H1 (cell line): ENCODE measurements at regions not wholly inside any gene's neighbourhood (a gene's known extent, or its start where the extent isn't known, plus 50 kb on each side); places are given as distances from the start of the nearest gene placed in this dataset.

ENCODE experiments used
- CTCF ChIA-PET: fragments of 300-600 bp; sonication (Branson Sonifier 250); formaldehyde crosslinking; loops from one replicate; lab custom pipeline; 2021; ENCODE audit not compliant: partially characterized antibody; lab: Charles Lee
- POLR2A ChIA-PET: fragments of 300-600 bp; sonication (Branson Sonifier 250); formaldehyde crosslinking; loops from one replicate; lab custom pipeline; 2021; ENCODE audit warnings: inconsistent platforms; ENCODE audit not compliant: partially characterized antibody; lab: Charles Lee
- DNase-seq, 2 experiments: peaks; one replicate each; pipeline versions ENCODE4 v3.0.0 to v3.0.0-alpha.2; 2010 to 2022; ENCODE audit warnings: low spot score in 2 of 2, low read depth in 1 of 2, mixed read lengths in 1 of 2
- FAIRE-seq: peaks from 2 replicates; lab custom pipeline; 2011; peaks lifted over from hg19 to GRCh38; lab: Jason Lieb, UNC
- H2AFZ ChIP-seq: 2 replicates; pipeline ENCODE4 v1.8.1; 2012; ENCODE audit warnings: low read length, inconsistent platforms
- H2AK5ac ChIP-seq: 2 replicates; pipeline ENCODE4 v1.6.1; 2013; ENCODE audit warnings: low read depth, low read length
- H2BK120ac ChIP-seq: replicated peaks from 2 replicates; pipeline ENCODE3; 2013; ENCODE audit warnings: low read depth, low read length, inconsistent platforms
- H2BK12ac ChIP-seq: 2 replicates; pipeline ENCODE4 v1.6.1; 2013; ENCODE audit warnings: low read depth, low read length
- H2BK15ac ChIP-seq: 2 replicates; pipeline ENCODE4 v1.6.1; 2013; ENCODE audit warnings: low read length
- H2BK20ac ChIP-seq: 2 replicates; pipeline ENCODE4 v1.6.1; 2013; ENCODE audit warnings: low read length
- H2BK5ac ChIP-seq: 2 replicates; pipeline ENCODE4 v1.6.1; 2013; ENCODE audit warnings: low read depth, low read length
- H3K14ac ChIP-seq: 2 replicates; pipeline ENCODE4 v1.6.1; 2013; ENCODE audit warnings: inconsistent platforms; ENCODE audit not compliant: insufficient read length
- H3K18ac ChIP-seq: 2 replicates; pipeline ENCODE4 v1.6.1; 2013; ENCODE audit warnings: low read length; ENCODE audit errors: extremely low read depth
- H3K23ac ChIP-seq: 2 replicates; pipeline ENCODE4 v1.6.1; 2013; ENCODE audit warnings: inconsistent platforms; ENCODE audit not compliant: insufficient read length
- H3K23me2 ChIP-seq: 2 replicates; pipeline ENCODE4 v1.6.1; 2013; ENCODE audit warnings: low read depth, low read length
- H3K27ac ChIP-seq: 2 replicates; pipeline ENCODE4 v1.6.1; 2011; ENCODE audit warnings: low read depth, low read length, inconsistent platforms
- H3K27me3 ChIP-seq, 4 experiments: replicated peaks in 1 of 4; 1 replicate in 1 of 4; 2 replicates in 3 of 4; pipeline versions ENCODE4 v1.6.1 to v1.8.1; 2011 to 2013; ENCODE audit warnings: low read length in 3 of 4, mild to moderate bottlenecking in 3 of 4, inconsistent platforms in 2 of 4, mixed read lengths in 2 of 4, moderate library complexity in 1 of 4; ENCODE audit not compliant: control insufficient read depth in 3 of 4, insufficient read depth in 3 of 4; ENCODE audit errors: extremely low read depth in 1 of 4
- H3K36me3 ChIP-seq, 4 experiments: 2 replicates each; pipeline versions ENCODE4 v1.6.1 to v1.8.1; 2011 to 2013; ENCODE audit warnings: mild to moderate bottlenecking in 4 of 4, low read length in 3 of 4, moderate library complexity in 2 of 4, control low read depth in 1 of 4, inconsistent platforms in 1 of 4; ENCODE audit not compliant: insufficient read depth in 4 of 4, control insufficient read depth in 2 of 4
- H3K4ac ChIP-seq: replicated peaks from 2 replicates; pipeline ENCODE3; 2013; ENCODE audit warnings: low read length, low read depth, mixed read lengths, inconsistent platforms; ENCODE audit not compliant: insufficient read length
- H3K4me1 ChIP-seq, 4 experiments: replicated peaks in 1 of 4; 1 replicate in 1 of 4; 2 replicates in 3 of 4; pipeline versions ENCODE4 v1.6.1 to v1.8.1; 2011 to 2013; ENCODE audit warnings: low read length in 3 of 4, inconsistent platforms in 2 of 4, mixed read lengths in 1 of 4; ENCODE audit not compliant: insufficient read depth in 4 of 4, control insufficient read depth in 3 of 4
- H3K4me2 ChIP-seq, 2 experiments: 2 replicates each; pipeline versions ENCODE4 v1.6.1 to v1.8.1; 2011 to 2013; ENCODE audit warnings: low read depth in 2 of 2, low read length in 2 of 2, control low read depth in 1 of 2, inconsistent platforms in 1 of 2, mild to moderate bottlenecking in 1 of 2; ENCODE audit not compliant: insufficient read depth in 1 of 2
- H3K4me3 ChIP-seq, 4 experiments: fragments of 200-600, 300-600 bp in 1 of 4; sonication (generic), shearing (Covaris generic), sonication (Bioruptor Twin) in 1 of 4; 2 replicates each; pipeline versions ENCODE4 v1.5.1 to v1.8.1; 2011 to 2016; ENCODE audit warnings: low read length in 4 of 4, low read depth in 3 of 4, control low read depth in 2 of 4, inconsistent platforms in 2 of 4, mild to moderate bottlenecking in 2 of 4, mixed read lengths in 1 of 4, moderate library complexity in 1 of 4; ENCODE audit not compliant: insufficient read depth in 2 of 4; ENCODE audit errors: extremely low read depth in 1 of 4
- H3K56ac ChIP-seq: replicated peaks from 2 replicates; pipeline ENCODE3; 2013; ENCODE audit warnings: low read depth, mild to moderate bottlenecking, mixed read lengths, low read length, inconsistent platforms; ENCODE audit not compliant: insufficient read length
- H3K79me1 ChIP-seq: 2 replicates; pipeline ENCODE4 v1.6.1; 2013; ENCODE audit warnings: low read depth, low read length, control low read depth
- H3K79me2 ChIP-seq, 2 experiments: 2 replicates each; pipeline versions ENCODE4 v1.6.1 to v1.8.1; 2012 to 2013; ENCODE audit warnings: low read length in 2 of 2, mild to moderate bottlenecking in 2 of 2, inconsistent platforms in 1 of 2; ENCODE audit not compliant: insufficient read depth in 2 of 2, control insufficient read depth in 1 of 2
- H3K9ac ChIP-seq, 4 experiments: replicated peaks in 1 of 4; 1 replicate in 1 of 4; 2 replicates in 3 of 4; pipeline versions ENCODE4 v1.6.1 to v1.8.1; 2011 to 2013; ENCODE audit warnings: low read depth in 3 of 4, low read length in 3 of 4, control low read depth in 2 of 4, mild to moderate bottlenecking in 2 of 4, moderate library complexity in 2 of 4, inconsistent platforms in 1 of 4; ENCODE audit errors: extremely low read depth in 1 of 4
- H3K9me3 ChIP-seq, 2 experiments: 2 replicates each; pipeline versions ENCODE4 v1.6.1 to v1.8.1; 2012 to 2013; ENCODE audit warnings: mild to moderate bottlenecking in 2 of 2, moderate library complexity in 2 of 2, control low read depth in 1 of 2, inconsistent platforms in 1 of 2, low read depth in 1 of 2, low read length in 1 of 2, mixed read lengths in 1 of 2; ENCODE audit not compliant: insufficient read depth in 2 of 2
- H4K20me1 ChIP-seq, 2 experiments: replicated peaks in 1 of 2; 2 replicates each; pipeline versions ENCODE3 to v1.8.1; 2011 to 2013; ENCODE audit warnings: inconsistent platforms in 2 of 2, low read length in 2 of 2, mild to moderate bottlenecking in 1 of 2; ENCODE audit not compliant: insufficient read depth in 2 of 2, control insufficient read depth in 1 of 2
- H4K5ac ChIP-seq: 2 replicates; pipeline ENCODE4 v1.6.1; 2013; ENCODE audit warnings: low read length, low read depth, mixed read lengths, inconsistent platforms; ENCODE audit not compliant: insufficient read length
- H4K8ac ChIP-seq: 2 replicates; pipeline ENCODE4 v1.8.0; 2013; ENCODE audit warnings: mild to moderate bottlenecking, moderate library complexity, low read length, inconsistent platforms; ENCODE audit not compliant: insufficient read depth; ENCODE audit errors: extremely low read depth
- H4K91ac ChIP-seq: replicated peaks from 2 replicates; pipeline ENCODE3; 2013; ENCODE audit warnings: low read length, mixed read lengths, inconsistent platforms; ENCODE audit not compliant: insufficient read length
- CHD1 ChIP-seq: IDR thresholded peaks from 2 replicates; pipeline ENCODE4 v1.6.1; 2012; ENCODE audit warnings: low read depth, low read length, improper control_type of control experiment
- CHD2 ChIP-seq: IDR thresholded peaks from 2 replicates; pipeline ENCODE4 v1.6.1; 2012; ENCODE audit warnings: low read length, improper control_type of control experiment
- CTBP2 ChIP-seq: IDR thresholded peaks from 2 replicates; pipeline ENCODE4 v1.7.0; 2011; ENCODE audit warnings: borderline replicate concordance, mild to moderate bottlenecking, moderate library complexity, mixed read lengths, low read length; ENCODE audit not compliant: insufficient read depth, insufficient read length
- E2F6 ChIP-seq: IDR thresholded peaks from 2 replicates; pipeline ENCODE4 v1.6.1; 2012; ENCODE audit warnings: inconsistent platforms
- EGR1 ChIP-seq: IDR thresholded peaks from 2 replicates; pipeline ENCODE4 v1.6.1; 2011; ENCODE audit warnings: low read depth, low read length, borderline replicate concordance
- GTF2F1 ChIP-seq: IDR thresholded peaks from 2 replicates; pipeline ENCODE4 v1.6.1; 2012; ENCODE audit warnings: low read depth, low read length, improper control_type of control experiment, borderline replicate concordance
- NANOG ChIP-seq: IDR thresholded peaks from 2 replicates; pipeline ENCODE4 v1.6.1; 2011; ENCODE audit warnings: low read length, low read depth, mild to moderate bottlenecking, inconsistent platforms; ENCODE audit not compliant: insufficient read depth, poor library complexity, severe bottlenecking
- POLR2A ChIP-seq, 2 experiments: IDR thresholded peaks; 1 replicate in 1 of 2; 2 replicates in 1 of 2; pipeline ENCODE4 v1.6.1; 2011; ENCODE audit warnings: low read depth in 2 of 2, low read length in 2 of 2, mild to moderate bottlenecking in 2 of 2; ENCODE audit errors: control extremely low read depth in 1 of 2
- RNF2 ChIP-seq: fragments of 200-900, 300-1000 bp; sonication (generic); IDR thresholded peaks from 2 replicates; pipeline ENCODE4 v1.7.1; 2016; ENCODE audit warnings: borderline replicate concordance, low read depth, mild to moderate bottlenecking, antibody characterized with exemption, low read length; ENCODE audit not compliant: poor library complexity, severe bottlenecking; ENCODE audit errors: missing control alignments
- SIN3A ChIP-seq, 2 experiments: IDR thresholded peaks in 1 of 2; conservative IDR thresholded peaks in 1 of 2; 2 replicates each; pipeline ENCODE4 v1.6.1; 2011 to 2012; ENCODE audit warnings: low read length in 2 of 2, improper control_type of control experiment in 1 of 2, low read depth in 1 of 2, mild to moderate bottlenecking in 1 of 2
- SIX5 ChIP-seq: IDR thresholded peaks from 2 replicates; pipeline ENCODE4 v1.6.1; 2011; ENCODE audit warnings: mild to moderate bottlenecking, low read depth, low read length
- TAF7 ChIP-seq: optimal IDR thresholded peaks from 2 replicates; pipeline ENCODE3; 2011; ENCODE audit warnings: low read depth, mild to moderate bottlenecking, inconsistent platforms, low read length, moderate library complexity, borderline replicate concordance
- TBP ChIP-seq: IDR thresholded peaks from 2 replicates; pipeline ENCODE4 v1.6.1; 2011; ENCODE audit warnings: low read depth, low read length, improper control_type of control experiment
- YY1 ChIP-seq: IDR thresholded peaks from 2 replicates; pipeline ENCODE4 v1.6.1; 2011; ENCODE audit warnings: low read depth, mild to moderate bottlenecking, low read length
- WGBS, 2 experiments: shearing (Covaris generic) in 1 of 2; methylation state at CpG; one replicate each; pipeline versions ENCODE4 v1.1.6 to v1.1.7; 2013 to 2015; ENCODE audit warnings: low lambda C conversion rate in 2 of 2, mixed read lengths in 2 of 2, inconsistent platforms in 1 of 2, low coverage in 1 of 2, missing lambda C conversion rate in 1 of 2; ENCODE audit not compliant: insufficient replicate concordance in 2 of 2, insufficient coverage in 1 of 2, insufficient read length in 1 of 2; ENCODE audit errors: extremely low coverage in 1 of 2, missing lambda C conversion rate in 1 of 2; 5-methylcytosine and 5-hydroxymethylcytosine counted together

DNA sequence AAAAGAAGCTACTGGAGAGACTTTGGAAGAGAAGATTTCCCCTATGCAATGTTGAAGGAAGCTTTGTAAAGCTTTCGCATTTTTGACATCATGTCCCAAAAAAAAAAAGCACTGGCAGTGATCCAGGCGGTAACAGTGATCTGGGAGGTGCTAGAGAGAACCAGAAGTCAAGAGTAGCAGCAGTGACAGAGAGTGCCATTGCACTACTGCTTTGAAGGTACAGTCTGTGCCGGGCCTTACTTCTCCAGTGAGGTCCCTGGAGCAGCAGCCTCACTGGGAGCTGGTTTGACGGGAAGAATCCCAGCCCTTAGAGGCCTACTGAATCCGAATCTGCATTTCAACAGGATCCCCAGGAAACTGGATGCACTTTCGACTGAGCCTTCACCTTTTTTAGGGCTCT, 50.9 kb upstream of the ATL2 start:
- no peak overlapping the region for H3K9ac ChIP-seq
- ChIA-PET POLR2A (interaction anchor here (0.6 to 0.7 kb wide), 2 partner anchors 53 to 320 kb away, joined by 3 to 4 read pairs; no protein-coding TSS in a partner anchor), CTCF (interaction anchor here (0.8 to 1.2 kb wide), 3 partner anchors 37 to 85 kb away, joined by 3 read pairs; no protein-coding TSS in a partner anchor)
- no peaks in the 10 kb centered on the region for H3K36me3 ChIP-seq
- no peak overlapping the region; a peak in 1 of 8 replicates for H3K4me3 ChIP-seq
- H2AFZ ChIP-seq, result no peak overlapping the region
- H4K5ac ChIP-seq, result no peak overlapping the region
- FAIRE-seq (no peak), DNase-seq (no peak)
- no peaks in the 10 kb centered on the region for H3K79me1 ChIP-seq
- H2BK20ac ChIP-seq, result no peak overlapping the region
- no peak overlapping the region for H3K4ac ChIP-seq
- no peak overlapping the region for H2BK15ac ChIP-seq
- no peaks in the 10 kb centered on the region for H3K79me2 ChIP-seq
- H4K8ac ChIP-seq, result no peak overlapping the region
- H3K56ac ChIP-seq, result no peak overlapping the region
- H2BK12ac ChIP-seq, result no peak overlapping the region
- no peak overlapping the region for H4K91ac ChIP-seq
- H3K4me2 ChIP-seq, result peak overlapping the region; percentile 12 to 40; a peak in 1 of 4 replicates
- no peak overlapping the region for H2BK120ac ChIP-seq
- no peak overlapping the region for H3K23ac ChIP-seq
- H4K20me1 ChIP-seq, result no peaks in the 10 kb centered on the region
- no peak overlapping the region for H3K18ac ChIP-seq
- H2BK5ac ChIP-seq, result no peak overlapping the region
- H3K14ac ChIP-seq, result no peak overlapping the region
- H3K27ac ChIP-seq, result no peak overlapping the region
- no peaks in the 10 kb centered on the region for H3K27me3 ChIP-seq
- H2AK5ac ChIP-seq, result no peak overlapping the region
- H3K9me3 ChIP-seq, result no peaks in the 10 kb centered on the region
- WGBS, 2 experiments, result 37% methylated on average over 6 of the region's 6 CpGs; no CpG with 5 or more reads in 1 of the 2 experiments
- no peaks in the 10 kb centered on the region for H3K23me2 ChIP-seq
- H3K4me1 ChIP-seq, result peaks cover 5 to 25% (median 18%) of the 10 kb centered on the region in 4 experiments
- no peak for TF ChIP-seq TAF7
- no peak for TF ChIP-seq CHD1
- no peak for TF ChIP-seq NANOG
- TF ChIP-seq TBP, result no peak
- no peak for TF ChIP-seq YY1
- no peak for TF ChIP-seq RNF2
- no peak for TF ChIP-seq CTBP2
- TF ChIP-seq POLR2A (IDR thresholded peaks at IDR 0.05; ENCODE audit: control extremely low read depth in 1 of 2, low read depth in 2 of 2, low read length in 2 of 2), result no peak
- no peak for TF ChIP-seq SIN3A (conservative IDR thresholded peaks at IDR 0.05 in 1 of 2, IDR thresholded peaks at IDR 0.05 in 1 of 2; ENCODE audit: low read depth in 1 of 2, low read length in 2 of 2)
- no peak for TF ChIP-seq CHD2
- TF ChIP-seq E2F6, result no peak
- no peak for TF ChIP-seq GTF2F1
- no peak for TF ChIP-seq EGR1
- TF ChIP-seq SIX5, result no peak
